Right lobe of liver (tissue), 4 donors: ENCODE measurements at regions not wholly inside any gene's neighbourhood (a gene's known extent, or its start where the extent isn't known, plus 50 kb on each side); places are given as distances from the start of the nearest gene placed in this dataset.

Experiments
- POLR2A ChIP-seq: fragments of 450-650 bp; IDR thresholded peaks from one replicate; pipeline ENCODE4 v1.6.1; 2017; ENCODE audit warnings: antibody characterized with exemption, mild to moderate bottlenecking
- TF ChIP-seq, protein P1 (sequence below), 4 donors: fragments of 200-600 bp in 3 of 4; fragments of 450-650 bp in 1 of 4; IDR thresholded peaks; one replicate each; pipeline versions ENCODE4 v1.5.1 to v1.8.0; 2016 to 2022; ENCODE audit warnings: antibody characterized with exemption in 4 of 4, mild to moderate bottlenecking in 2 of 4
- donor health status: DM: no; HTN: no; CAD: no.
- donor health status: DM: no; HTN: no; CAD: no.
- donor health status: DM: no; HTN: yes; CAD: no.

DNA sequence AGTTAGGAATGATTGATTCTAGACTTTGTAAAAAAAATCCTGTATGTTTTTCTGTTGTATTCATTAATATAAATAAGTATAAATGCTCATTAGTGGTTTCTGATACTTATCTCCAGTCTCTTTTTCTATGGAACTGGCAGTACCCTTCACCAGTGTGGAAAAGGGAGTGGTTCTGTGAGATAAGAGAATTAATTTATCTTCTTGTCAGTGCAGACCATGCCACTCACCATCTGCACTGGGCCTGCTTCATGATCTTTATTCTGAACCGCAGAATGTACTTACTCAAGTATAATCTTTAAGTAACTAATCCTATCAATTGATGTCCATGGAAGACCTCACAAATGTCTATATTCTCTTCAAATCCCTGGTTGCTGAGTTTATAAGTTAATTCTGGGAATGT lies 836.1 kb upstream of the CDH8 start:
- TF ChIP-seq, protein P1, sequence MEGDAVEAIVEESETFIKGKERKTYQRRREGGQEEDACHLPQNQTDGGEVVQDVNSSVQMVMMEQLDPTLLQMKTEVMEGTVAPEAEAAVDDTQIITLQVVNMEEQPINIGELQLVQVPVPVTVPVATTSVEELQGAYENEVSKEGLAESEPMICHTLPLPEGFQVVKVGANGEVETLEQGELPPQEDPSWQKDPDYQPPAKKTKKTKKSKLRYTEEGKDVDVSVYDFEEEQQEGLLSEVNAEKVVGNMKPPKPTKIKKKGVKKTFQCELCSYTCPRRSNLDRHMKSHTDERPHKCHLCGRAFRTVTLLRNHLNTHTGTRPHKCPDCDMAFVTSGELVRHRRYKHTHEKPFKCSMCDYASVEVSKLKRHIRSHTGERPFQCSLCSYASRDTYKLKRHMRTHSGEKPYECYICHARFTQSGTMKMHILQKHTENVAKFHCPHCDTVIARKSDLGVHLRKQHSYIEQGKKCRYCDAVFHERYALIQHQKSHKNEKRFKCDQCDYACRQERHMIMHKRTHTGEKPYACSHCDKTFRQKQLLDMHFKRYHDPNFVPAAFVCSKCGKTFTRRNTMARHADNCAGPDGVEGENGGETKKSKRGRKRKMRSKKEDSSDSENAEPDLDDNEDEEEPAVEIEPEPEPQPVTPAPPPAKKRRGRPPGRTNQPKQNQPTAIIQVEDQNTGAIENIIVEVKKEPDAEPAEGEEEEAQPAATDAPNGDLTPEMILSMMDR (IDR thresholded peaks at IDR 0.05) = no peak
- no peak for TF ChIP-seq POLR2A
